RCC 7860 (cell line): ENCODE measurements at regions not wholly inside any gene's neighbourhood (a gene's known extent, or its start where the extent isn't known, plus 50 kb on each side); places are given as distances from the start of the nearest gene placed in this dataset.

Source experiments
- DNase-seq: peaks from one replicate; pipeline ENCODE4 v3.0.0-alpha.2; 2015; ENCODE audit warnings: low spot score
- FAIRE-seq: peaks from 2 replicates; lab custom pipeline; 2012; peaks lifted over from hg19 to GRCh38; lab: Jason Lieb, UNC

- DNase-seq (no peak), FAIRE-seq (no peak)
These were observed 206.4 kb downstream of the TBXT start for GRCh38 chr6:165961233-165961632.

GRCh38 chr6:165960695-165961094 is 207.0 kb downstream of the TBXT start:
- DNase-seq (no peak), FAIRE-seq (no peak)

DNA sequence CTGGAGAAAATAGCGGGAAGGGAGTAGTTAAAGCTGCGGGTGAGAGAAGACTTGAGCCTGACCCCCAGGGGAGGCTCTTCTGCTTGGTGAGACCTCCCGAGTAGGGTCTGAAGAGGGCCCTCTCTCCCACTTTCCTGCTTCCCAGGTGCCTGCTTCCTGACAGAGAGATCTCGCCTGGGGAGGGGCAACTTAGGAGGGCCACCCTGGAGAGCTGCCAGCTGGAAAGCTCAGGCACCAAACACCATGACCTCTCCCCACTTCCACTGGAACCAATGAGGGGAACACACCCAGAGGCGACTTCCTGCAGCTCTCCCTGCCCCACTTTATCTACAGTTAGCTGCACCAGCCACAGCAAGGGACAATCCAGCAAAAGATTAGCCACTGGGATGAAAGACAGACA is 208.0 kb downstream of the TBXT start:
- FAIRE-seq, result no peak
- no peak for DNase-seq

DNA sequence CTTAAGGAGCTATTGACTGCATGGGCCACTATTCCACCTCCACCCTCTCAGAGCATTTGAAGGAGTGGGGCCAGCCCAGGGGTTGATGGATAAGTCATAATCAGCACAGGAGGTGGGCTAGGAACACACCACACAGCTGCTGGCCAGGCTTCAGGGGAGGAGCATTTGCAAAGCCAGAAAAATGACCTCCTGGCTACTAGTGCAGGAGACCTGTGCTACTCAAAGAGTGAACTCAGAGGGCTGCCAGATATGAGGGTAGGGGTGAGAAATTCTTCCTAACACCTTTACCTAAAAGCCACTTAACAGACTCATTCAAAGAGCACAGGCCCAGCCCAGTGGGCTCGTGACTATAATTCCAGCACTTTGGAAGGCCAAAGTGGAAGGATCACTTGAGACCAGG is 210.8 kb downstream of the TBXT start:
- no peak for FAIRE-seq

GRCh38 chr6:165952514-165952913 is 215.1 kb downstream of the TBXT start:
- no peak for FAIRE-seq
- DNase-seq, result no peak

More for the DNA sequence above, 210.8 kb downstream of the TBXT start:
- no peak for DNase-seq

GRCh38 chr6:165950316-165950715 is 217.3 kb downstream of the TBXT start:
- DNase-seq (no peak), FAIRE-seq (no peak)

GRCh38 chr6:165949324-165949723 is 218.3 kb downstream of the TBXT start:
- no peak for FAIRE-seq
- DNase-seq, result no peak

GRCh38 chr6:165944002-165944466 is 223.6 kb downstream of the TBXT start:
- FAIRE-seq (no peak), DNase-seq (no peak)

DNA sequence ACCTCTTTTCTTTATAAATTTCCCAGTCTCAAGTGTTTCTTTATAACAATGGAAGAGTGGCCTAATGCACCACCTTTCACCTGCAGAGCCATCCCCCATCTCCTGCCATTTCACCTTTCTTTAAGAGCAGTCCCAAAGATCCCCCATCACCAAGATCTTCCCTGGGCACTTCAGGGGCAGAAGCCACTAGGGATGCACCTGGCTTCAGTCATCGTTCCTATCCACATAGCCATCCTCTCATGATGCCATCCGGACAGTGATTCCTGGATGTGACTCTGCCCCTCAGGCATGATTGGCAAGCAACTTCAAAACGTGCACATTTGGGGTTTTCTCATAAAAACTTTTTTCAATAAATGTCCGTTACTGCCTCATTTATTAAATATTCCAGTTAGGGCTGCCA is 225.9 kb downstream of the TBXT start:
- no peak for FAIRE-seq
- no peak for DNase-seq

GRCh38 chr6:165941249-165941775 is 226.3 kb downstream of the TBXT start:
- FAIRE-seq, result no peak

DNA sequence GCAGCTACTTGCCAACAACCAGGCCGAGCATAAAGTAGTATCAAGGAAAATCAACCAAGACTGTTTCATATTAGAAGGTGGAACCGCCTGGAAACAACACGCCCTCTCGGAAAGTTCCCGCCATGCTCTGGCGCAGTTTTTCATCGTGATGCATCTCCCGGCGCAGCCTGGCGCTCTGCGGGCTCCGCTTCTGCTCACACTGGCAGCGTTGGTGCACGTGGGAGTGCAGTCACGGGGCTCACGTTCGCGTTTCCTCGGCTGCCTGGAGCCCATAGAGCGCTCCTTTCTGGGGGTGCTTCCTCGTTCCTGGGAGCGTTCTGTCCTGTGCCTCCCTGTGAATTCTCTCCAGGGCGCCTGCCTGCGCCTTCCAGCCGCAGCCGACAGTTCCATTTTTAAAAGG is 227.3 kb downstream of the TBXT start:
- DNase-seq (no peak), FAIRE-seq (no peak)

More at GRCh38 chr6:165941249-165941775, 226.3 kb downstream of the TBXT start:
- DNase-seq, result no peak

GRCh38 chr6:165939601-165940290 is 227.9 kb downstream of the TBXT start:
- no peak for FAIRE-seq
- no peak for DNase-seq

GRCh38 chr6:165939047-165939446 is 228.6 kb downstream of the TBXT start:
- DNase-seq, result no peak
- no peak for FAIRE-seq

DNA sequence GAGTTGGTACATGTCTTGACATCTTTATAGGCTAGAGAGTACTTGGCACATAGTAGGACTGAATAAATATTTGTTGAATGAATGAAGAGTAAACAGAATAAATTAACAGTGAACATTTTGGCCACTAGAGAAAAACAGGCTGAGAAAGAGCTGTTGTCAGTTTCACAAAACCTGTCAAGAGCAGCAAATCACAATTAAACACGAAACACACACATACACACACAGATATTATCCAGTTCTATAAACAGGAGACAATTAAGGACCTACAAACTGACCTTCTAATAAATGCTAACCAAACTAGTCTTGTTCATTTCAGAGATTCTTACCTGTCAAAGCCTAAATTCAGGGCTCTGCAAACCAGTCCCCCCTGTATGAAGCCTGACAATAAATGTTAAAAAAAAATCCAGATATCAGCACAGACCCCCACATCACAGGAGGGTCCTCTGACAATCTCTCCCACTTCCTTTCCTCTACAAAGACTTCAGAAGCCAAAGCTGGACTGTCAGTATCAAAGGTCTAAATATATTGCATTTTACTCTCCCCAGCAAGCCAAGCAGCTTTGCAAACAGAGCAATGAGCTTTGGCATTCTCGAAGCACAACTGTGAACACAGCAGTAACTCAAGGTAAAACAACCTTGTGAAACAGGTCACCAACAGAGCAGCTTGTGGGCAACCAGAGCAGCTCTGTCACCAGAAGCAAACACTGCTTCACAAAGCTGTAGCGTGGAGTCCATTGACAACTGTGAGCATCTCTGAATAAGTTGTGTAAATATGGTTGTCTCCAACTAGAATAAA is 229.9 kb downstream of the TBXT start:
- no peak for DNase-seq
- FAIRE-seq, result no peak

GRCh38 chr6:165936660-165937059 is 231.0 kb downstream of the TBXT start:
- DNase-seq (no peak), FAIRE-seq (no peak)

DNA sequence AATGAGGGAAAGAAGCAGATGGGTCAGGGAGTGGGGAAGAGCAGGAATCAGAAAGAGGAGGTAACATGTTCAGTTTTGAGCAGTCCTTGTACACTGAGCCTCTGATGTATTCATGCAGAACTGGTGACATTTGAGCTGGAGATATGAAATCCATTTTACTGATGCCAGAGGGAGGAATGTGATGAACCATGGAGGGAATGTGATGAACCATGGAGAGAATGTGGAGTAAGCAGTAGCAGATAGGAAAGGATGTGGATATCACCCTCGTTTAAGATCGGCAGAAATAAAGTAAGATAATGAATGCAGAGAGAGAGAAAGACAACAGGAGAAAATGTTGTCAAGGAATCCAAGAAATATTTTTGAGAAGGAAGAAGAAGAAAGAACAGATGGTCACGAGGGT is 231.6 kb downstream of the TBXT start:
- FAIRE-seq (no peak), DNase-seq (no peak)

DNA sequence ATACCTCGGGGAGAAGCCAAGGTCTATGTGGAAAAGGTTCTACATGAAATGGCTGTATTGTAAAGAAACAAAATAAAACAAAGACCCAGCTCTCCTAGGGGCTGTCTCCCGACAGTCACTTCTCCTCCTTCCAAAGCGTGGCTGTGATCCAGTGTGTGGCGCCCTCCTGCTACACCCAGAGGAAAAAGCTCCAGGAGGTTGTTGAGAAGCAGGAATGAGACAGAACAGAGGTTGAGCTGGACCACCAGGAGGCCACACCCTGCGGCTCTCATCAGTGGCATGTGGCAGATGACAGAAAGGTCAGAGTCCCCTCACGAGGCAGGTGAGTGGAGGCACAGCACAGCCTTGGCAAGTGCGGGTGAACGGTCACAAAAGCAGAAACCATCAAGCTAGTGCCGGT is 236.0 kb downstream of the TBXT start:
- DNase-seq, result no peak
- no peak for FAIRE-seq

- no peak for DNase-seq
- no peak for FAIRE-seq
These were observed 236.9 kb downstream of the TBXT start for GRCh38 chr6:165930668-165931214.

- no peak for DNase-seq
- FAIRE-seq, result no peak
These were observed 238.0 kb downstream of the TBXT start for GRCh38 chr6:165929607-165930006.

DNA sequence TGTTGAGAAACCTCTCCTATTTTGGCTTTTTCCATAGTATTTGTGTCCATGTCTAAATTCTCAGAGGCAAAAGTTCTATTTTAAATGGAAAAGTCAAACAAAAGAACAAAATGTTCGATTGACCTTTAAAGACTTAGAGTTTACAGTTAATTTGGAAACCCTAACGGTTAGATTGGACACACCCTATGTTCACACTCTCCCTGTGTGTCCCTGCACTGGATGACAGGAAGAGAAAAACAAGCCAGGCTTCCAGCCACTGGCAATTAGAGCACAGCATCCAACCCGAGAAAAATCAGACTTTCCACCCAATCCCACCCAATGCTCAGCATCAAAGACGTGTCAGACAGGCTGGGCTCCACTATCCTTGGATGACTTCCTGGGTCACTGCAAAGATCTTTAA is 241.3 kb downstream of the TBXT start:
- FAIRE-seq (no peak), DNase-seq (no peak)

DNA sequence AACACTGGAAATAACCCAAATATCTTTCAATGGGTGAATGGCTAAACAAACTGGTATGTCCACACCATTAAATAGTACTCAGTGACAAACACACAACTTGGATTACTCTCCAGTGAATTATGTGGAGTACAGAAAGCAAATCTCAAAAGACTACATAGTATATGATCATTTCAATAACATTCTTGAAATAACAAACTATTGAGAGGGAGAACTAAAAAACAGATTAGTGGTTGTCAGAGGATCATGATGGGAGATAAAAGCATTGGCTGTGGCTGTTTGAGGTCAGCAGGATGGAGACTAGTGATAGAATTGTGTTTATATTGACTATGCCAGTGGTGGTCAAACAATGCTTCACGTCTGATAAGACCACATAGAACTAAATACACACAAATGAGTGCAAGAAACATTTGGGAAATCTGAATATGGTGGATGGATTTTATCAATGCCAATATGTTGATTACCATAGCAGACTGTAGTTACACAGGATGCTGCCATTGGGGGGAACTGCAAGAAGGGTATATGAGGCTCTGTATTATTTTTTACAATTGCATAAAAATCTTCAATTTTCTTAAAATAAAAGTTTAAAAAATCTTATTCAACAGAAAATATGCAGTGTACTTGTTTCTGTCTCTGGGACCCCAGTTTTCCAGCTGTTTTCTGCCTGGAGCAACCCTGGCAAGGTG is 242.0 kb downstream of the TBXT start:
- no peak for DNase-seq
- FAIRE-seq, result no peak
